GM10266 (cell line): ENCODE measurements at regions not wholly inside any gene's neighbourhood (a gene's known extent, or its start where the extent isn't known, plus 50 kb on each side); places are given as distances from the start of the nearest gene placed in this dataset.
"Not testable (repeated sequence)": the region's sequence is repeated elsewhere in the genome, so short reads cannot be mapped to it uniquely, and the experiment has no call there.

Source experiments
- DNase-seq: peaks from one replicate; pipeline ENCODE4 v3.0.0; 2012; ENCODE audit errors: extremely low spot score
- TF ChIP-seq, protein P1 (sequence below): IDR thresholded peaks from 2 replicates; pipeline ENCODE4 v1.5.1; 2012; ENCODE audit warnings: mild to moderate bottlenecking, low read depth; ENCODE audit not compliant: control insufficient read depth, insufficient read depth; ENCODE audit errors: missing control alignments

- DNase-seq, result no peak
- TF ChIP-seq, protein P1, sequence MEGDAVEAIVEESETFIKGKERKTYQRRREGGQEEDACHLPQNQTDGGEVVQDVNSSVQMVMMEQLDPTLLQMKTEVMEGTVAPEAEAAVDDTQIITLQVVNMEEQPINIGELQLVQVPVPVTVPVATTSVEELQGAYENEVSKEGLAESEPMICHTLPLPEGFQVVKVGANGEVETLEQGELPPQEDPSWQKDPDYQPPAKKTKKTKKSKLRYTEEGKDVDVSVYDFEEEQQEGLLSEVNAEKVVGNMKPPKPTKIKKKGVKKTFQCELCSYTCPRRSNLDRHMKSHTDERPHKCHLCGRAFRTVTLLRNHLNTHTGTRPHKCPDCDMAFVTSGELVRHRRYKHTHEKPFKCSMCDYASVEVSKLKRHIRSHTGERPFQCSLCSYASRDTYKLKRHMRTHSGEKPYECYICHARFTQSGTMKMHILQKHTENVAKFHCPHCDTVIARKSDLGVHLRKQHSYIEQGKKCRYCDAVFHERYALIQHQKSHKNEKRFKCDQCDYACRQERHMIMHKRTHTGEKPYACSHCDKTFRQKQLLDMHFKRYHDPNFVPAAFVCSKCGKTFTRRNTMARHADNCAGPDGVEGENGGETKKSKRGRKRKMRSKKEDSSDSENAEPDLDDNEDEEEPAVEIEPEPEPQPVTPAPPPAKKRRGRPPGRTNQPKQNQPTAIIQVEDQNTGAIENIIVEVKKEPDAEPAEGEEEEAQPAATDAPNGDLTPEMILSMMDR, result no peak
Observed at GRCh38 chr6:111925296-111925695, 52.0 kb upstream of the FYN start.

DNA sequence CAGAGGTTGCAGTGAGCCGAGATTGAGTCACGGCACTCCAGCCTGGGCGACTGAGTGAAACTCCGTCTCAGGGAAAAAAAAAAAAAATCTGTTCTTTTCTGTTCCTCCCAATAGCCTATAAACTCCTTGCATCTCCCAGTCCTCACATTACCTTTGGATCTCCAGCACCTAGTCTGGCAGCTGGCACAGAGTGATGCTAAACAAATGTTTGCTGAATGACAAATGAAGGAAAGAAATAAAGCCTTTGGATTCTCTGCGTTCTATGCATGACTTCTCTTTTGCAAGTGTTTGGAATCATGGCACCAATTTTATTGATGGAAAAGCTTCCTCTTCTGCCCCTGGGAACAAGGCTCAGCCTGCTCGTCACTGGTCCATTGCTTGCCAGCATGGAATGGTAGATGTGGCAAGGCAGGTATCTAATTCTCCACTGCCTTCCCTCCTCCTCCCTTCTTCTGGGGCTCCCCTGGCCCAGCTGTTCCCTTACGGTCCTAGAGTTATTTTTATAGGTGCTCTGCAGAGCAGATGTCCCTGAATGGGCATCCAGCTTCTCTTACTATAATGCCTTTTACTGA is 53.6 kb upstream of the FYN start:
- TF ChIP-seq, protein P1, result no peak
- DNase-seq, result no peak

DNA sequence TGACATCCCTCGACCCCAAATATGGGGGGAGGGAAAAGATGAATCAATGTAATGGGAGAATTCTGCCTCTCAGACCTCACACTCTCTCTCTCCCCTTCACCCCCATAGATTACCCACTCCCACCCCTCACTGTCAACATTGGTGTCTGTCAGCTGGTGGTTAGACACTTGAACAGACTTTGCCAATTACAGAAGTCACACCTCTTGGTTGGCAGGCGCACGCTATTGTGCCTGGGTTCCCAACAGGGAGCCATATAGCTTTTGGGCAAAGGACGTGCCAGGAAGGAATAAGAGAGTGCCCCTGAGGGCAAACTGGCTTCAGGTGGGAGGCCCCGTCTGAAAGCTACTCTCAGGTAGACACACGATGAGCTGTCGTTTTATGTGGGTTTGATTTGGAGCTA is 54.1 kb upstream of the FYN start:
- no peak for DNase-seq
- TF ChIP-seq, protein P1, result no peak

DNA sequence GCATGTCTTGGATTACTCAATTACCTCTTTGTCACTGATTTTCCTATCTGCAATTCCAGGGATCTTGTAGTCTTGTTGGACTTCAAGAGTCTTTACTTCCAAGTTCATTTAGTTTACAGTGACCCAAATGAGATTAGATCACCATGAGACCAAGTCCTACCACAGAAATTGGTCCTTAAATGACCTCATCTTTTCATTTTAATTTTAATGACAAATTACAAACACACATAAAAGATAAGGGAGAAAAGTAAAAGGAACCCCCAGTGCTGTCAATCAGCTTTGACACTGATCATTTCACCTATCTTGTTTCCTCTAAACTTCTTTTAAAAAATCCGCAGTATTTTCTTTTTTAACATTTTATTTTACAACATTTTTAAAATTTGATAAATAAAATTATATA is 54.9 kb upstream of the FYN start:
- TF ChIP-seq, protein P1, result no peak
- no peak for DNase-seq

GRCh38 chr6:111934611-111935010 is 61.4 kb upstream of the FYN start:
- DNase-seq, result not testable (repeated sequence)

GRCh38 chr6:111936718-111937117 is 63.5 kb upstream of the FYN start:
- no peak for DNase-seq

GRCh38 chr6:111938710-111939109 is 65.5 kb upstream of the FYN start:
- TF ChIP-seq, protein P1, result no peak
- no peak for DNase-seq

More at GRCh38 chr6:111936718-111937117, 63.5 kb upstream of the FYN start:
- TF ChIP-seq, protein P1, result no peak

GRCh38 chr6:111939902-111940301 is 66.7 kb upstream of the FYN start:
- TF ChIP-seq, protein P1, result no peak
- DNase-seq, result no peak
